Activated gamma-delta T cell treated with Interleukin-2 at 50 U/mL for 16 hours (primary cell): ENCODE measurements at regions not wholly inside any gene's neighbourhood (a gene's known extent, or its start where the extent isn't known, plus 50 kb on each side); places are given as distances from the start of the nearest gene placed in this dataset.
"Not testable (repeated sequence)": the region's sequence is repeated elsewhere in the genome, so short reads cannot be mapped to it uniquely, and the experiment has no call there.

Experiments
- DNase-seq: peaks from one replicate; pipeline ENCODE4 v3.0.0-alpha.2; 2020

- DNase-seq: no peak
Observed at GRCh38 chr12:126897778-126898177, 1369.2 kb upstream of the TMEM132C start.

- no peak for DNase-seq
Observed at GRCh38 chr12:126898562-126898961, 1368.4 kb upstream of the TMEM132C start.

- DNase-seq: no peak
Observed at GRCh38 chr12:126899926-126900792, 1366.8 kb upstream of the TMEM132C start.

- no peak for DNase-seq
Observed at GRCh38 chr12:126903027-126903876, 1363.7 kb upstream of the TMEM132C start.

GRCh38 chr12:126905752-126906151, 1361.2 kb upstream of the TMEM132C start:
- DNase-seq: no peak

GRCh38 chr12:126907900-126908764, 1358.8 kb upstream of the TMEM132C start:
- DNase-seq: no peak

- no peak for DNase-seq
Observed at GRCh38 chr12:126908765-126909142, 1358.2 kb upstream of the TMEM132C start.

- no peak for DNase-seq
Observed at GRCh38 chr12:126910570-126910969, 1356.4 kb upstream of the TMEM132C start.

GRCh38 chr12:126912111-126912510, 1354.9 kb upstream of the TMEM132C start:
- no peak for DNase-seq

GRCh38 chr12:126914170-126914793, 1352.7 kb upstream of the TMEM132C start:
- no peak for DNase-seq

GRCh38 chr12:126915309-126915708, 1351.7 kb upstream of the TMEM132C start:
- no peak for DNase-seq

GRCh38 chr12:126926023-126926594, 1340.9 kb upstream of the TMEM132C start:
- DNase-seq: no peak

GRCh38 chr12:126930234-126930633, 1336.7 kb upstream of the TMEM132C start:
- no peak for DNase-seq

- no peak for DNase-seq
Observed at GRCh38 chr12:126932156-126932555, 1334.8 kb upstream of the TMEM132C start.

GRCh38 chr12:126935435-126935834, 1331.5 kb upstream of the TMEM132C start:
- no peak for DNase-seq

GRCh38 chr12:126936181-126936851, 1330.7 kb upstream of the TMEM132C start:
- DNase-seq: no peak

- DNase-seq: no peak
Observed at GRCh38 chr12:126937431-126937830, 1329.5 kb upstream of the TMEM132C start.

- DNase-seq: no peak
Observed at GRCh38 chr12:126944684-126945083, 1322.3 kb upstream of the TMEM132C start.

- DNase-seq: not testable (repeated sequence)
Observed at GRCh38 chr12:126946958-126947357, 1320.0 kb upstream of the TMEM132C start.

GRCh38 chr12:126949558-126949957, 1317.4 kb upstream of the TMEM132C start:
- DNase-seq: no peak

- DNase-seq: no peak
Observed at GRCh38 chr12:126950266-126950665, 1316.7 kb upstream of the TMEM132C start.
